Right renal pelvis (tissue), 4 donors: ENCODE measurements at regions not wholly inside any gene's neighbourhood (a gene's known extent, or its start where the extent isn't known, plus 50 kb on each side); places are given as distances from the start of the nearest gene placed in this dataset.

ENCODE experiments used
- DNase-seq, 4 donors: peaks; one replicate each; pipeline ENCODE4 v3.0.0-alpha.2; 2013; ENCODE audit warnings: low read depth in 4 of 4, low spot score in 3 of 4, missing footprints in 1 of 4

DNA sequence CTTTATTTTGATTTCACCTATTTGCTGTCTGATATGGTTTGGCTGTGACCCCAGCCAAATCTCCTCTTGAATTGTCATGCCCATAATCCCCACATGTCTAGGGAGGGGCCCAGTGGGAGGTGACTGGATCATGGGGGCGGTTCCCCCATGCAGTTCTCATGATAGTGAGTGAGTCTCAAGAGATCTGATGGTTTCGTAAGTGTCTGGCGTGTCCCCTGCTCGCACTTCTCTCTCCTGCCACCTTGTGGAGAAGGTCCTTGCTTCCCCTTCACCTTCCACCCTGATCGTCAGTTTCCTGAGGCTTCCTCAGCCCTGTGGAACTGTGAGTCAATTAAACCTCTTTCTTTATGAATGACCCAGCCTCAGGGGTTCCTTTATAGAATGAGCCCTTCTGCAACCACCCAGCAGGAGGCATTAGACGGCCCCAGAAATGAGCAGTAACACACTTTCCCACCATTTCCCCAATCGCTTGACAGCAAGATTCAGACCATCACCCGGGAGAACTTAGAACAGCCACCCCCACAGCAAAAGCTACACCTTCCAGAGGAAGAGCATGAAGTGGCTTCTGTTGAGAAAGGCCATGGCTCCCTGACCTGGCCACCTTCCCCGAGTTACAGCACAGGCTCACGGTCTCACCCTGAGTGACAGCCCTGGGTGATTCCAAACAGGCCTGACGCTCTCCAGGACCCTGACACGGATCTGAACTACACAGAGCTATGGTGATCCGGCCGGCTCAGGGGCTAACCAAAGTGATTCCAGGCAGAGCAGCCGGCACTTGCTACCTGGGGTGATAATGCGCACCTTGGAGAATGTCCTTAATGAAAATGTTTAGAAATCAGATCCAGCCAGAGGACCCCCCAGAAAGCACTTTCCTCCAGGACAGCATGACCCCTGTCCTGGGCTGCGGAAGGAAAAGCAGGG lies 131.2 kb upstream of the CDH4 start:
- DNase-seq = no peak

DNA sequence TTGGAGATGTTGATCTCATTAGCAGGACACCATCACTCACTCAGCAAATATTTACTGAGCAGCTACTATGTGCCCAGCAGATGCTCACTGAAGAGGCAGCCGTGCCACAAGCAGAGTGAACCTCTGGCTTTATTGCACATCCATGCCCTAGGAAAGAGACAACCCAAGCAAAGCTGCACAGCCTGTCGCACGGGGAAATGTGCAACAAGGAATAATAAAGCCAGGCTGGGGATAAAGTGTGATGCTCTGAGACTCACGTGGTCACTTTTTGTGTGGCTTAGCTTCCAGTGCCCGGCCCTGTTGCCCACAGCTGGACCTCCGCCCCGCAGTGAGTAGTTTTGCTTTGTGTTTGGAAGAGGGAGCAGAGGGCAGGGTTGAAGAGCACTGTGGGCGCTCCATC lies 130.4 kb upstream of the CDH4 start:
- DNase-seq = no peak

DNA sequence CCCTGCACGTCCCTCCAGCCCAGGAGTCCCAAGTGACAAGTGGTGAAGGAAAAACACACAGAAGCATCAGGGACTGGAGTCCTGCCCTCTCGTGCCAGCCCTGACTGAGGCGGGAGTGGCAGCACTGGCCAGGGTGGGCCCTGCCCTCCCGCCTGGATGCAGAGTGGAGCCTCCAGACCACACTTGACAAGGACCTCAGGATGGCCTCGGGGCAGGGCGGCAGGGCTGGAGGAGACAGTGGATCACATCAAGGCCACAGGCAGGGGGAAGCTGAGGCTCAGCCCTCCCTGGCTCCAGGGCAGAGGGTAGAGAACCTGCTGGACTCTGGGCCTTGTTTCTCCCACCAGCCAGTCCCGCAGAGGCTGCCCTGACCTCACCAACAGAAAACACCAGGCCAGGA lies 128.8 kb upstream of the CDH4 start:
- DNase-seq = no peak

DNA sequence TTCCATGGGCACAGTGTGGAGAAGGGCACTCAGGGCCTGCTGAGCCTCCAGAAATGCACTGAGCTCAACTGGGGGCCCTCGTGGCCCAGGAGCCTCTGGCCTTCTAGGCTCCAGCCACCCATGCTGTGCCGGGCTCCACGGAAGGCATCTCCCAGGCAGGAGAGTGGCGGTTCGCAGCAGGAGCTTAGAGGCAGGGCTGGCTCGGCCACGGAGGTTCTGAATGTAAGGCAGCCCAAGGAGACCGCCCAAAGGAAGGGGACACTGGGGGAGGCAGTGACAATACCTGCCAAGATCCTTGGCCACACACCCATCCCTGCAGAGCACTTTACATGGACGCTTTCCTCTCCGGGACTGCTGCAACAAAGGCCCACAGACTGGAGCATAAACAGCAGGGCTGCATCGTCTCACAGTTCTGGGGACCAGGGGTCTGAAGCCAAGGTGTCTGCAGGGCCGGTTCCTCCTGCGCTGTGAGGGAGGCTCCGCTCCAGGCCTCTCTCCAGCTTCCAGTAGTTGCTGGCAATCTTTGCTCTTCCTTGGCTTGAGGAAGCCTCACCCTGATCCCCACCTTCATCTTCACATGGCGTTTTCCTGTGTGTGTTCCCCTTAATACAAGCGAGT lies 128.2 kb upstream of the CDH4 start:
- DNase-seq = no peak

DNA sequence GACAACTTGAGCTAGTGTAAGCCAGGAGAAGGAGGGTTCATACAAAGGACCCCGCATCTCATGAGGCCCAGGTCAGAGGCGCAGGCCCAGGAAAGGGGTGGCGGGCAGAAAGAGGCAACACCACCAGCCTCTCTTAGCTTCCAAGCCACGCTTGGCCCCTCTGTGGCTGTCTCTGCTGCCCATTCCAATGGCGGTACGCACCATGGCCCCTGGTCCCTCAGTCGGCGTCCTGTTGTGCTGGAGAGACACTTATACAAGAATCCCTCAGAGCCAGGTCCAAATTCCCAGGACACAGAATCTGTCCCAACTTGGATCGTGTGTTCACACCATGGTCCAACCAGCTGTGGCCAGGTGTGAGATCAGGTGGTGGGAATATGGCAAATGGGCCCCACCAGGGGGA lies 127.0 kb upstream of the CDH4 start:
- DNase-seq = no peak

DNA sequence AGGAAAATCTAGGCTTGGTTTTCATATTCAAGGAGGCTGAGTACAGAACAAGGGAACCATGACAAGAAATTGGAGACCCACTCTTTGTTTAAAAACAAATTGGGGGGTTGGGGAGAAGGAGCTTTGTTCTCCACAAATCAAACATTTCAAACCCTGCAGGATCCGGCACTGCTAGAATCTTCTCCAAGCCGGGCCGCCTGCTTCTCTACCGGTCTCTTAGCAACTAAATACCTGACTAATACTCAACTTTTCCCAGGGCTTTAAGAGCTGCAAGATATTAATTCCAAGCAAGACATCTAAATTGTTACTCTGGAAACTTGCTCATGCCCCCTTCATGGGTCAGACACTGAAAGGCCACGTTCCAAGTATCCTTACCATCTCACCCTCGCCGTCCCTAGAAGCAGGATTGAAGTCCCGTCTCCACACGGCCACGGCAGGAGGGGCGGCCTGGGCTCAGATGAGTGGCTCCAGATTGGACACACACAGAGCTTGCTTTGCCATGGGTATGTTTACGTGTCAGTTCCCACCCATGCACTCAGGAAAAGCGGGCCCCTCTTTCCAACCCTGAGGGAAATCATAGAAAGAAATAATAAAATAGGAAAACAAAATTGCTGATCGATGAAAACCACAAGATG lies 126.4 kb upstream of the CDH4 start:
- DNase-seq = no peak

DNA sequence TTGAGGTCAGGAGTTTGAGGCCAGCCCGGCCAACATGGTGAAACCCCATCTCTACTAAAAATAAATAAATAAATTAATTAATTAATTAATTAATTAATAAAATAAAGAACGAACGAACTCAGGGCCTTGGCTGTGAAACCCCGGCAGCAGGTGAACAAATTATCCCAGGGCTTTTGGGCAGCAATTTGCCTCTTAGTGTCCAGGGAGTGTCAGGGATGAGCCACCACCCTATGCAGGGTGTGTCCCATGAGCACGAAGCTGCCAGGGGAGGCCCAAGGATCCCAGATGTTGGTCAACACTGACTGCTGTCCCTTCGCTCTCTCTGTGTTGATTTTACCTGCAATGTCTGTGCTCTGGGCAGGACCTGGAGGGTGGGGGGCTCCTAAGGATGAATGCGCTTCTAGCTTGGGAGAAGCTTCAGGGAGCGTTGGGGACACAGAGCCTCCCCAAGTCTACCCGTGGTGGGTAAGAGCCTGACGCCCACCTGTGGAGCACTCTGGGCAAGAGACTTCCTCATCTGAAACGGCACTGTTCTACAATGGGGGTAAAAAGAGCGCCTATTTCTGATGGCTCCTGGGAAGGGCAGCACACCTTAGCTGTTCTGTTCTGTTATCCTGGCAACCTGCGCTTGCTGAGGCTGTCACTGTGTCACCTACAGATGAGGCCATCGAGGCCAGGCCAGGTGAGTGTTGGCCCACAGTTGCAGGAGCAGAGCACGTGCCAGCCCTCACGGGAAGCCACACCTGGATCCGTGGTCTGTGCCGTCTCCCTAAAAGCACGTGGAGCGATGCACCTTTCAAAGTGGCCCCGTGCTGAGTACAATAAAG lies 125.5 kb upstream of the CDH4 start:
- no peak for DNase-seq

DNA sequence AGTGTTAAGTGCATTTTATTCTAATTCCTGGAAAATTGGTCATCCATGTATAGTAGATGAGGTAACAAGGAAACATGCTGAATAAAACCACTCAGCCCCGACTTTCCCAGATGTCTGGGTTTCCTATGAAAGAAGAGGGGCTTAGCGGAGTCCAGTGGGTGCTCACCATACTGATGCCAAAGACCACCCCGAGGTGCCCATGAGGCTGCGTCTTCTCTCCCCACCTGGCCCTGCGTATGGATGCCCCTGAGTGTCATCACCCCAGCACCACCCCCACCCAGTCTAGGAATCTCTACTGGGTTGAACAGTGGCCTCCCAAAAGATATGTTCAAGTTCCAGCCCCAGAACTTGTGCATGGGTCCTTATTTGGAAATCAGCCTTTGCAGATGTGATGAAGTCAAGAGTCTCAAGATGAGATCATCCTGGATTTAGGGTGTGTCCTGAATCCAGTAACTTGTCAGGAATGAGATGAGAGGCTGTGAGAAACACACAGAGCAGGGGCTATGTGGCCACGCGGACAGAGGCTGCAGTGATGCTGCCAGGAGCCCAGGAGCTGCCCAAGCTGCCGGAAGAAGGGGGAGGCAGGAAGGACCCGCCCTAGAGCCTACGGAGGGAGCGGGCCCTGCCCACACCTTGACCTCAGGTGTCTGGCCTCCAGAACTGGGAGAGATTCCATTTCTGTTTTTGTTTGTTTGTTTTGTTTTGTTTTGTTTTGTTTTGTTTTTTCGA lies 124.6 kb upstream of the CDH4 start:
- no peak for DNase-seq

DNA sequence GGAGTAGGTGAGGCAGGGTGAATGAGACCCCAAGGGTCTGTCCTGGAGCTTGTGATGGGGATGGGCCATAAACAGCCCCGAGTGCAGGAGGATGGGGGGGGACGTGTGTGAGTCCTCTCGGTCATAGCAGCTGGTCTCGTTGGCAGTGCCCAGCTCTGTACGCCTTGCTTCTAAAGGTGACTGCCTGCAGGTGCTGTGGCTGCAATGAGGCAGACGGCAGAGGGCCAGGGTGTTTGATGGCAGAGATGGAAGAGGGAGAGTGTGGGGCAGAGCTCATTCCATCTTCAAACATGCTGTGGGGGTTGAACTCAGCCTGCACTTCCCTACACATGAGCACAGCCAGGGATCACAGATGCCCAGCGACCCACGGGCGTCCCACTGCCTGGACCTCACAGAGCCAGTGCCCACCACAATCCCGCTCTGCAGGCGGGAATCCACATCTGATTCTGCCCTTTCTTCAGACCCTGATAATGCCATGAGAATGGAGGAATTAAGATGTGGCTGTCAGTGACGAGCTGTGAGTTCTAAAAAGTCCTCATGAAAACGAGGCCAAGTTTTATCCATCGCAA lies 123.3 kb upstream of the CDH4 start:
- DNase-seq = no peak

DNA sequence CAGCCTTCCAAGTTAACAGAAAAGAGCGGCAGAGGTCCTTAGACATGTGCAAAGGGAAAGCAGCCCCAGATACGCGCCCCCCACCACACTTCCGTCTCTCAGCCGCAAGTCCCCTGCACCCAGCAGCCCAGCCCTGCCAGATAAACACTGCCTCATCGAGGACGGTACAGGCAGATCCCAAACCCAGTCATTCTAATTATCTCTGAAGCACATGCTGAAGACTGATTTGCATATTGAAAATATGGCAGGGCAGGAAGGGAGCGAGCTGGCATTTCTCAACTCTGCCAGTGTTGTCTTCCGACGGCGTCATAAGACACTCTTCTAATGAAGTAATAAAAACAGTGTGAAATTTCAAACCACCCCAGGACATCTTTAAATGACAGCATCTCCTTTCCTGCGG lies 122.8 kb upstream of the CDH4 start:
- no peak for DNase-seq

DNA sequence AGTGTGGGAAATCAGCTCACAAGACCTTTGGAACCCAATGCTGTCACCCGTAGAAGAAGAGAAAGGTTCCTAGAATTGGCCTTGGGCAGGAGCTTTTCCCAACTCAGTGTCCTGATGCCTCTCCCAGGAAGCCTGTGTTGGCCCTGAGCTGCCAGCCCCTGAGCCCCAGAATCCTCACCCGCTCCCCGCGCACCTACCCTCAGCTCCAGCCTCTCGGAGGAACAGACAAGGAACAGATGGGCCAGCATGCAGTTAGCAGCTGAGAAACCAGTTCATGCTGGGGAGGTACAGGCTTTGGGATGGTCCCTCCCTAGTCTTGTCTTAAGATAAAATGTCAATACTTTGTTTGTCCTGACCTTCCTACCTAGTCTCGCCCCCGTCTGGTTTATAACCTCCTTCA lies 121.9 kb upstream of the CDH4 start:
- DNase-seq = no peak

DNA sequence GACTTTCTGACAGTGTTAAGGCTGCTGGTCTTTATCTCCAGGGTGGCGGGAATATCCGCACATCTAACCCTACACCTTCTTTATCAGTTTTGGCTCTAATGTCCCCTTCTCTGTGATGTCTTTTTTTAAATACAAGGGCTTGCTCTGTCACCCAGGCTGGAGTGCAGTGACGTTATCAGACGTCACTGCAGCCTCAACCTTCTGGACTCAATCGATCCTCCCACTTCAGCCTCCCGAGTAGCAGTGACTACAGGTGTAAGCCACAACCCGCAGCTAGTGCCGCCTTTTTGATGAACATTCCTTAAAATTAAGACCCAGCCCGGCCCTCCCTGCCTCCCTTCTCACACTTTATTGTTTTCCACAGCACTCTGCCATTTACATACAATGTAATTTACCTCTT lies 120.1 kb upstream of the CDH4 start:
- no peak for DNase-seq

DNA sequence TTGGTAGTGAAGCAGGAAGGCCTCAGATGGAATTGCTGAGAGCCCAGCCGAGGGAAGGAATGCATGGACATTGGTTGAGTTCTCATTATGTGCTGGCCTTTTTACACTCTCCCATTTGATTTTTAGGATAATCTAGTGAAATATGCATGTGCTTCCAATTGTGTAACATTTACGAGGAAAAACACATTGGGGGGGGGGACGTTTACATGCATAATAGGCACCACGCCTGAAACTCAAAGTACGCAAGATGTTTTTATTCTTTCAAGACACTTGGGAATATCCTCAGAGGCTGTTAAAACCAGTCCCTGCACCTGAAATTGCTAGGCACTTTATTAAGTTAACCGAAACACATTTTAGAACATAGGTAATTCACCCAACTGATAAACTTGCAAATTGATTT lies 118.5 kb upstream of the CDH4 start:
- no peak for DNase-seq

DNA sequence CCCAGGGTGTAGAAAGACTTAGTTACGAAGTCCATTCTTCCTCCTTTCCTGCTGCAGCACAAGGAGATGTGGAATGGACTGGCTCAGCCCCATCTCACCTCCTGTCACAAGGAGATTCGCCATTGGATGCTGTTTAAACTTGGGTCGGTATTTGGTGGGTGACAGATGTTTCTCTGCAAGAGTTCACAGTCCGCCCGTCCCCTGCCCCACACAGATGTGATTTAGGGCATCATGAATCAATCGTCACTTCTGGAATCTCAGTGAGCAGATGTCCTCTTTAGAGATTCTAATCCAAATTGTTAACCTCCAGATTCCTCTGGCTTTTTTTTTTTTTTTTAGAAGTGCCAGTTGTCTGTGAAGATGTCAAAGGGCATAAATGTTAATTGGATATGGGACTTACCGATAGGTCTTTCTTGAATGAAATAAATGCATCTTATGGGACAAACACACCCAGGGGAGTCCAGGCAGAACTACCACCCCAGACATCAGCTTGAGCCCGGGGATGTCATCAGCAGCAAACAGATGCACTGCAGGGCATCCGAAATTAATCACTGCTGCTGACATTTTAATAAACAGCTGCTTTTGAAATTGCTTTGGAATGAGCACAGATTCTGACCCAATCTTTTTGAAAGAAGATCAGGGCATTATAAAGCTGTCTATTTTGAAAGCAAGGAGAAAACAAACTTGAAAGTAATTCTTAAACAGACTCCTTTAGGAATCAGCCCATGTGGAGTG lies 117.6 kb upstream of the CDH4 start:
- DNase-seq = no peak

DNA sequence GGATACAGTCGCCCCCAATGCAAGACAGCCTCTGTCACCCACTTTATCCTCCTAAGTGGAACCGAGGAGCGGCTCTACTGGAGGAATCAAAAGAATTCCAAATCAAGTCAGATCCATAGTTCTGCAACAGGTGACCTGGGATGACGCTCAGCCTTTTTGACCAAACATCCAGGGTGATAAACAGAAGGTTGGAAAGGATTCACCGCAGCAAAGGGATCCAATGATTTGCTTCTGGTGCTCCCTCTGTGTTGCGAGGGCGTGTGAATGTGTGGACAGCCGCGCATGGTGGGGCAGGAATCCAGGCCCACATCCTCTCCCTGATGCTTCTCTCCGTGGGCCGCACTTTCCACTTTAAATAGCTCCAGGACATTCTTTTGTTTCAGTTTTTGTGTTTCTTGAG lies 116.8 kb upstream of the CDH4 start:
- DNase-seq = no peak

DNA sequence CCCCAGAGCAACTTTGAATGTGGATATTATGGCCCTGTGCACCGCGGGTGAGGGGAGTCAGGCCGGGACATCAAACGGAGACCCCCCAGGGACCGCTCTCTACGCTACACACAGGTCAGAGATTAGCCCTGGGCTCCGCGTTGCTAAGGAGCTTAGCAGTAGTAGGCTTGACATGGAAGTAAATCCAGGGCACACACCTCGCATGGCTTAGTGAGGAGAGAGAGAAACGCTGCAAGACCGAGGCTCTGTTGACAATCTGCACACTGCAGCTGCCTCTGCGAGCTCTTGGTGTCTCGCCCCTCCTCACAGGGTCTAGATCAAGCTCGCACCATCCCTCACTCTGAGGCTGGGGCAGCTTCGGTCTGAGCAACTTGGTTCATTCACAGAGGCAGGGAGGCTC lies 116.1 kb upstream of the CDH4 start:
- no peak for DNase-seq

DNA sequence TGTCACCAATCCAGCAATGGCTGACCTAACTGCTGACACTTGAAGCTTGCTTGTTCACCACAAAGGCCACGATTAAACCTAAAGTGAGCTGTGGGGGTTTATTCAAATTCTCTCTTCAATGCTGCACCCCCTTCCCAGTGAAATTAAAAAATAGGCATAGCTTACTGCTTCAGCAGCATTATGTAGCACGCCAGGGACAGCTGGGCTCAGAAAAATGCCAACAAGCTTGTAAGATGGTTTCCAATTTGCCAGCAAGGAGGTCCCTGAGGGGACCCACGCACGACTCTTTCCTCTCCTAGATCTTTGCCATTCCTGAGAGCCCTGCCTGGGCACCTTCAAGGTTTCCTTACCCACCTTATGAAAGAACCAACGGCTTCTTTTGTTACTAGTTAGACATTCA lies 113.5 kb upstream of the CDH4 start:
- no peak for DNase-seq

DNA sequence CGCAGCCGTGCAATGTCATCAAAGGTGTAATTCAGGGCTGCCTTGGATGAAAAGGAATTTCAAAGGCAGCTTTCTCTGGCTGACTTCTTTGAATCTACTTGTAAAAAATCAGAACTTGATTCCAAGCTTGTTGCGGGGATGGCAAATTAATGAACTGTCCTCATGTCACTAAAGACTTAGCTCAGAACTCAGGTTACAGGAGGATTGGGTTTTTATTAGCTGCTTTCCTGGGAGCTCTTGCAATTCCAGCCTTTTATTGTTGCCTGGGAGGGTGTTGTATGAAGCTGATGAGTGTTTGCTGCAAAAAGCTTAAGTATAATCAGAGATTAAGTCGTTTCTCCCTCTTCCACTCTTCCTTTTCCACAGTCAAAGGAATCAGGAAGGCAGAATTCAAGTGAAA lies 113.0 kb upstream of the CDH4 start:
- DNase-seq = no peak

DNA sequence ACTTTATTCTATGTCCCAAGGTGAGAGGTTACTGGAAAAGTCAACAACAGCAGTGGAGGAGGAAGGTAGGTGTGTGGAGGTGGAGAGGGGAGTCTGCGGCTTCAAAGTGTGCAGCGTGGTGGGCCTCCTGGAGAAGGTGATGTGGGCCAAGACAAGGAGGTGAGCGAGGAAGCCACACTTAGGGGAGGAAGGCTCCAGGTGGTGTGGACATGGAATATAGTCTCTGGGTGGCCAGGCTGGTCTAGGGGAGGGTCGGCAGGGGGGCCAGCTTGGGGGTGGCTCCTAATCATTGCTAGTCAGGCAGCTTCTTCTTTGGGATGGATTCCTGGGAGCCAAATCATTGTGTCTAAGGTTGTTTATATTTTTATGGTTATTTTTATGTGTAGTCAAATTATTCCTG lies 111.5 kb upstream of the CDH4 start:
- no peak for DNase-seq
